HG02981 (cell line): ENCODE measurements at regions not wholly inside any gene's neighbourhood (a gene's known extent, or its start where the extent isn't known, plus 50 kb on each side); places are given as distances from the start of the nearest gene placed in this dataset.

Source experiments
- ATAC-seq: cut with Tn5 transposase; IDR thresholded peaks from one replicate; pipeline ENCODE4 v1.9.1; 2021; ENCODE audit warnings: mild to moderate bottlenecking, moderate library complexity; ENCODE audit not compliant: unreplicated experiment

DNA sequence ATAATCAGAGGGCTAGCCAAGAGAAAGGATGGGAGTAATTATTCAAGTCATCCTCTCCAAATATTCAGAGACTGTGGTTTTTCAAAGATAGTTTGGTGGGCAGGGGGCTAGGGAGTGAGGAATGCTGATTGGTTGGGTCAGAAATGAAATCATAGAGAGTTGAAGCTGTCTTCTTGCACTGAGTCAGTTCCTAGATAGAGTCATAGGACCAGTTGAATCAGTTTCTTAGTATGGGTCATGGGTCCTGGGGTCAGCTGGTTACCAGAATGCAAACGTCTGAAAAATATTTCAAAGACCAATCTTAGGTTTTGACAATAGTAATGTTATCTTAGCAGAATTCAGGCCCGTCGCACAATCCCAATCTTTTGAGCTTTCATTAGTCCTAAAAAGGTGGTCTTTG, 171.4 kb upstream of the SPATS2L start:
- ATAC-seq: no peak

DNA sequence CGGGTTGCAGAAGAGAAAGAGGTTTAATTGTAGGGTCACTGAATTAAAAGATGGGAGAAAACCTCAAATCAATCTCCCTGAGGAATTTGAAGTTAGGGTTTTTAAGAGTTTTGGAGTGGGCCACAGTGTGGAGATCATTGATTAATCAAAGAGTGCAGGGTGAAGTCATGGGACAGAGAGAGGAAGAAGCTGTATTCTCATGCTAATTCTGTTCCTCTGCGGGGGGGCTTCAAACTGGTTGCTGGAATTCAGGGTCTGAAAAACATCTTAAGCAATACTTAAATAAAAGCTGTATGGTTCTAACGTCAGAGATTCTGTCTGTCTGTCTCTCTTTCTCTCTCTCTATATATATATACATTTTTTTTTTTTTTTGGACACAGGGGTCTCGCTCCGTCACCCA, 169.8 kb upstream of the SPATS2L start:
- ATAC-seq: no peak

DNA sequence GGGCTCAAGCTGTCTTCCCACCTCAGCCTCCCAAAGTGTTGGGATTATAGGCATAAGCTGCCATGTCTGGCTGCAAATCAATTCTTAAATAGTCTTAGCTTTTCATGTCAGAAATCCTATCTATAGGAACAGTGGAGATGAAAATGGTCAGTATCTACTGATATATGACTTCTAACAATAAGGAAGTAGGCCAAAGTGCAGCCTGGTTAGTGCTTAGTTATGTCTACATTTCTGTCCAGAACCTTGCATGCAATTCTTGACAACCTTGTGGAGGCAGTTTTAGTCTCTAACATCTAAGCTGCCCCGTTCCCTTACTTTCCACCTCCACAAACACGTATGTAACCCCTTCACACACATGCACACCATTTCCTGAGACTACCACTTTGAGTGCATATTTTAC, 169.2 kb upstream of the SPATS2L start:
- no peak for ATAC-seq

DNA sequence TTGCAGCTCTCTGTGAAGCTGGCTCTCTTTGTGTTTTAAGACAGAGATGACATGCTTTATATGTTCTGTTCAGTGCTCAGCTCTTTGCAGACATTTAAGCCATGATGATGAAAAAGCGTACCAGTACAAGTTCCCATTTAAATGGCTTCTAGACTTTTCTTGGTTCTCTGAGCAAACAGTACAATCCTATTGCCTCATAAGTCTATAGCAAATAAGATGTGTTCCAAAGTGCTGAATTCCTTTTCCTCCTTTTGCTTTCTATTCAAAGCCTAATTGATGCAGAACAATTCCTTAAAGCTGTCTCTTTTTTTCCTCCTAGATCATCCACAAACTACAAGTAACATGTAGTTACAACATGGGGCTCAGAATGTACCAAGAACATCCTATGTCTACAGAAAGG, 168.8 kb upstream of the SPATS2L start:
- no peak for ATAC-seq

DNA sequence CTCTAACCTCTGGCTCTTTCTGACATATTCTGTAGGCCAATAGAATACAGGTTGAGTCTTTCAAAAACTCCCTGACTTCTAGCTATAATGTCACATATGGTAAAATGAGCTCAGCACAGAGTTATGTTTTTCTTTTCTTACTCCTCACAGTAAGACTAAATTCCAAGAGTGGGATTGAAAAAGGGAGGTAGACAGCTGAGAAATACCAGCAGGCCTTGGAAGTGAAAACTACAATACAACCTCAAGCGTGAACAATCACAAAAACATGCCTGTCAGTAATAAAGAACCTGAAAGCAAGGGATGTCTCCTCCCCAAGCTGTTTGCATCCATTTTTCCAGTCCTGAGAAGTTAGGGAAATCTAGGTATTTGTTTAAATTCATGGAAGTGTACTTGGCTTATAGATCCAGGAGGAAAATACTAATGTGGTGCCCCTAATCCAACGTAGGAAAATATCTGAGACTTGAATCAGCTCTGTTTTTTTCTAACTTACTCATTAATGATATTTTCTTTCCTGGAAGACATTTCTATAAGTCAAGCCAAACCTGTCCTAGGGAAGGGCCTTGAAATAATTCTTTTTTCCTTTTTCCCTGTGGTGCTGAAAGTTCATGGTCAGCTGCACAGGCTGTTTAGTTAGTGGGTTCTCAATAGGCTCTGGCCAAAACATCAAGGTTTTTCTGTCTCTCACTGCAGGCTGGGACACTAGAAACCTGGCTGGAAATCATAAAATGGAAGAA, 167.9 kb upstream of the SPATS2L start:
- ATAC-seq: no peak

DNA sequence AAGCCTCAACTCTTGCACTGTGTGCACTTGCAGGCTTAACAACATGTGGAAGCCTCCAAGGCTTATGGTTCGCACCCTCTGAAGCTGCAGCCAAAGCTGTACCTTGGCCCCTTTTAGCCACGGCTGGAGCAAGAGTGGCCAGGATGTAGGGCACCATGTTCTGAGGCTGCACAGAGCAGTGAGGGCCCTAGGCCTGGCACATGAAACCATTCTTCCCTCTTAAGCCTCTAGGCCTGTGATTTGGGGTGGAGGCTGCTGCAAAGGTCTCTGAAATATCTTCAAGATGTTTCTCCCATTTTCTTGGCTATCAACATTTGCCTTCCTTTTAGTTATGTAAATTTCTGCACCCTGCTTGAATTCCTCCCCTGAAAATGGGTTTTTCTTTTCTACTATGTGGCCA, 161.9 kb upstream of the SPATS2L start:
- no peak for ATAC-seq

DNA sequence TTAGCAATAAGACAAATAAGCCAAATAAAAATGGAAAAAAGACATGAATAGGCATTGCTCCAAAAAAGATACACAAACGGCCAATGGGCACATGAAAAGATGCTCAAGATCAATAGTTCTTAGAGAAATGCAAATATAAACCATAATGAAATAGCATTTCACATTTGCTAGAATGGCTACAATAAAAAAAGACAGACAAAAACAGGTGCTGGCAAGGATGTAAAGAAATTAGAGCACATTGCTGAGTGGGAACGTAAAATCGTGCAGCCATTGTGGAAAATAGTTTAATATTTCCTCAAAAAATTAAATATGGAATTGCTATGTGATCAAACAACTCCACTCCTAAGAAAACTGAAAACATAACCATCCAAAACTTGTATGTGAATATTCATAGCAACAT, 160.0 kb upstream of the SPATS2L start:
- no peak for ATAC-seq

DNA sequence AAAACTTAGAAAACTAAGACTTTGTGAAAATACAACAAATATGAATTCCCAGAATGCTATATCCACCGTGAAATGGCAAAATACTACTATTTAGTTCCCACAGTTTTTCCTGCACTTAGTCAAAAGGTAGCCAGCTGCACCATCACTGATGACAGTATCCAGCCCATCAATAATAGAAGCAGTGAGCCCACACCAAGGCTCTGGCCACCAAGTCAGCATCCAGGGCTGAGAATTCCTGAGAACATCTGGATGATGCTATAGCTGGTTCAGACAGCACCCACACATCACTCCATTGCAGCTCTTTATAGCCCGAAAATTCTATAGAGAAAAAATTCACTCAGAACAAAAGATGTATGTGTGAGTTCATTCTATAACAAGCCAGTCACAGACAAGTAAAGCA, 159.1 kb upstream of the SPATS2L start:
- no peak for ATAC-seq

DNA sequence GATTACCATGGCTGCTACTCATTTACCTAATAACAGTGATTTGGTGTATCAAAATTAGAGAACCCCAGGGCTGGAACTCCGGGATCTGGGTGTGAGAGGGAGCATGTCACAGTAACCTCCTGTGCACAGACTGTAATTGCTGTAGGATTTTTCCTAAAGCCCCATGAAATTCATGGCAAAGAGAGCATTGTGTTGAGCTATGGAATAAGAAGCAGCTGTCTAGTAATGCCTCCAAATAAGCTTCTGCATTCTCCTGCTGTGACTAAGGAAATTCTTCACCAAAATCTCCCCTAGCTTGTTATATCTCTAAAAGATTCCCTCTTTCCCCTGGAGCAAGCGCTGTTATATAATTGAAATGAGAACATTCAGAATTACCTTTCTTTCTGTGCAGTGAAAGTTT, 158.1 kb upstream of the SPATS2L start:
- no peak for ATAC-seq

DNA sequence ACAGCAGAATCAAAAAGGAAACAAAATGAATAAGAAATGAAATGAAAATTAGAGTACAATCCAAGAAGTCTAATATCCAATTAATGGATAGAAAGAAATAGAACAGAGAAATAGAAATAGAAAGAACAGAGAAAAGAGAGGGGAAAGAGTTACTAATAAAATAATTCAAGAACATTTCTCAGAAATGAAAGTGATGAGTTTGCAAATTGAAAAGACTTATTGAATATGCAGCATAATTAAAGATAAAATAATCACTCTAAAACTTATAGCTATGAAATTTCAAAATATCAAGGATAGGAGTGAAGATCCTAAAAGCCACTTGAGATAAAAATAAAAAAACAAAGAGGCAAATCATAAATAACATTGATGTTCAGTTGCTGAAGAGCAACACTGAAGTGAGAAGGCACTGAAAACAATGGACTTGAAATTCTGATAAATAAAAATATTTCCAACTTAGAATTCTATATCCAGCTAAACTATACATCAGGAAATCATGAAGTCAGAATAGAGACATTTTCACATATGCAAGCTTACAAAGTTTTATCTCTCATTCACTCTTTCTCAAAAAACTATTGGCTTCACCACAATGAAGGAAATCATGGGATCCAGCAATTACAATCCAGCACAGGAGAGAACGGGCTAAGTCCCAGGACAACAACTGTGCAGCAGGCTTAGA, 155.9 kb upstream of the SPATS2L start:
- ATAC-seq: no peak

DNA sequence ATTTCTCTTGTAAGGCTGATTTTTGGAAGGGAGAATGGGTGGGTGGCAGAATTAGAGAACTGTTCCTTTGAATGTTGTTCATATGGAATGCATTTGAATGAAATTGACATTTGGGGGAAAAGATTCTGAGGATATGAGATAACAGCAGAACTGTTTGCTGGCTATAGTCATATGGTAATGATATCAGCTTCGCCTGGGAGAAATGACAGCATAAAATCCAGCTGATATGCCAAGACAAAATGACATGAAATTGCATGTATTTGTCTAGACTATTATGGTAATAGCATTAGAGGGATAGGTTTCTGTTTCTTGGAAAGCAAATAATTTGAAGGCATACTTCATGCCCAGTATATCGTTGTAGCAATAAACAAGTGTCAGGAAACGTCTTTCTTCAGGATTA, 150.8 kb upstream of the SPATS2L start:
- ATAC-seq: no peak

DNA sequence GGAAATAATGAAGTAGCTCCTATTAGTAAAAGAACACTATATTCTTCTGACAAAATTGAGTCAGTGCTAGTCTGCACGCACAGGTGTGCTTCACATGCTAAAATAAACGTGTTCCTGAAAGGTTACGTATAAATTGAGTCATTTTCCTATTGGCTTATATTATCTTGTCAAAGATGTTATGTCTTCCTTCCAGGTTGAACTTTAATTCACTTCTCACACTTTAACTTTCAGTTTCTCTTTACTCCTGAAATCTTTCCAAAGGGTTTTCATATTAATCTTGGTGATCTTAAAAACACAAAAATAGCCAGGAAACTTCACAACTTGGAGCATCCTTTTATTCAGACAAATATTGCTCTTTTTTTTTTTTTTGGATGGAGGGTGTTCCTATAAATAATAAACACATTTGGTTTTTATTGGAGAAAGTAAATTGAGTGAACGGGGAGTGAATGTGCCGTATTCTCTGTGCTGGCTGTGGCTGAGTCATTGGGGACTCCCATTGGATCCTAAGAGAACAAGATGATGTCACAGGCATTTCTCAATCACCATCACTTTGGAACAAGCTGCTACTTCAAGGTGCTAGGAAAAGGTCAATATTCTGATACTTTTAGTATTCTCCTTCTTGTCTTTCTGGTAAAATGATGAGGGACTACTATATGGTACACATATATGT, 150.2 kb upstream of the SPATS2L start:
- no peak for ATAC-seq

DNA sequence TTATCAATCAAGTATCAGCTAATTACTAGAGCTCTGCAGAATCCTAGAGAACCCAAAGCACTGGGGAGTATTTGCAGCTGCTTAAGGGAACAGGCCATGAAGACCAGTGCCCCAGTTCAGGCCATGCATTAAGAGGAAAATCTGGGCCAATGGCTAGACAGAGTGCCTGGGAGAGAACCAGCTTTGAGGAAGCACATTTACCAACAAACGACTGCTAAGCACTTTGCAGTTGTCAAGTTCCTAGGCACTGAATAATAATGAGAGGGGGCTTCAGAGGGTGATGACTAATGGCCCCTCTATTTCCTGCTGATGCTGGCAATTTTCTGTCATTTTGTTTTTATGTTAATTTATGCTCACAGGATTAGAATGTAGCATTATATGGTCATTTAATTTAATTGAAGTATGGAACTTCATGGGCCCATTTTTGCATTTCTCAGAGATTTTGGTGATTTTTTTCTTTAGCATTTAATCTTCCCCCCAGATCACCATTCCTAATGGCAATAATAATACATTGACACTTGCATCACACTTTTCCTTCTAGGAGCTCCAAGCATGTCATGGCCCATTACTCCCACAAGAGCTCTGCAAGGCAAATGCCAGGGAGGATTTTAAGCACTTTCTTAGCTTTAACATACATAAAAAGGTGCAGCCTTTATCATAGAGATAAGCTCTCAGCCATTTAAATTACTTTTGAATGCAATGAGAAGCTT, 147.7 kb upstream of the SPATS2L start:
- ATAC-seq: no peak

DNA sequence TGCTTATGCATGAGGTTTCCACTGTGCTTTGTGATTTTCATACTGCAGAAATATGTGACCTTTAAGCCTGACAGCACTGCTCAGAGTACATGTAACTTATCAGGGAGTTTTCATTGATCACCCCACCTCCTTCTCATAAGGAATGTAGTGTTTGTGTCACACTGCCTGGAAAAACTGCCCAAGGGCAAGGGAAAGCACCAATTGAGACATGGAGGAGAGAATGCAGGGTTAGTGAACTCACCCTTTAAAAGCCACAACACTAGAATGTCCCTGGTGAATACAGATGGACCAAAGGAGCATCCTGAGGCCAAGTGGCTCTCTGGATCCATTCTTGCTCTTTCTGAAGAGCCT, 147.2 kb upstream of the SPATS2L start:
- ATAC-seq: no peak

DNA sequence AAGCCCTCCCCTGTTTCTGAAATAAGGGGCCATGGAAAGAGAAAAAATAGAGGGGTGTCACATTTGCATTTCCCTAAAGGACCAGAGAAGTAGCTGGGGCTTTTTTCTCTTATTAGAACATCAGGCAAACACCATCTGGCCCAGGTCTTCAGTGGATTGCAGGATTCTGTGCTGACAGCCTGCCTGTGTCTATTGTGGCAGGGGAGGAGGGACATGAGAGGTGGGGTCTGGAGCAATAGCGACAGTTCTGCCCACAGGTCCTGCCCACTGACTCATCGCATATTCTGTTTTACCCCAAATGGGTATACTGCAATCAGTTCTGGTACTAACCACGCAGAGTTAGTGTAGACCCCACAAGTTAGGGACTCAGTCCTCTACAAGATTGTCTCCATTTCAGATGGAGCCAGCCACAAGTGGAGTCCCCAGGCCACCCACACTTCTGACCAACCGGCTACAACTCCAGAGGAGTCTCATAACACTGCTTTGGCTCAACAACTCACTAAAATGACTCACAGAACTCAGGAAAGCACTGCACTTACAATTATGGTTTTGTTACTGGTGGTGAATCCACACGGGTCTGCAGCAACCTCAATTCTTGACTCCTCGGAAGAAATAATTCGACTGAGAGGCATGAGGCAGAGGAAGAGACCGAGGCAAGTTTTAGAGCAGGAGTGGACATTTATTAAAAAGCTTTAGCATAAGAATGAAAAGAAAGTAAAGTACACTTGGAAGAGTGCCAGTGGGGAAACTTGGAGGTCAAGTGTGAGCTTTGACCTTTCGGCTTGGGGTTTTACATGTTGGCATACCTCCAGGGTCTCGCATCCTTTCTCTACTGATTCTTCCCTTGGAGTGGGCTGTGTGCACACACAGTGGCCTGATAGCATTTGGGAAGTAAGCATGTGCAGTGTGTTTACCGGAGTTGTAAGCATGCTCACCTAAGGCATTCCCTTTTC, 146.4 kb upstream of the SPATS2L start:
- ATAC-seq: no peak

DNA sequence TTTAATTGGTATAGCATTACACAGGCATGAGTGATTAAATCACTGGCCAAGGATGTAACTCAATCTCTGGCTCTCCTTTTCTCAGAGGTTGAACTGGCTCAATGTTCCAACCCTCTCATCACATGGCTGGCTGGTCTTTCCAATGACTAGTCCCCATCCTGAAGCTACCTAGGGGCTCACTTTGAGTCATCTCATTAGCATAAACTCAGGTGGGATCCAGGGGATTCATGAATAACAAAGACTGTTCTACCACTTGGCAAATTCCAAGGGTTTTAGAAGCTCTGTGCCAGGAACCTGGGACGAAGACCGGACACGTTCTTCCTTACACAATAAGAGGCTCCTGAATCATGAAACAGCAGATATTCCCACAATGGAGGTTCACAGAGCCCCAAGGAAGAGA, 145.0 kb upstream of the SPATS2L start:
- no peak for ATAC-seq

DNA sequence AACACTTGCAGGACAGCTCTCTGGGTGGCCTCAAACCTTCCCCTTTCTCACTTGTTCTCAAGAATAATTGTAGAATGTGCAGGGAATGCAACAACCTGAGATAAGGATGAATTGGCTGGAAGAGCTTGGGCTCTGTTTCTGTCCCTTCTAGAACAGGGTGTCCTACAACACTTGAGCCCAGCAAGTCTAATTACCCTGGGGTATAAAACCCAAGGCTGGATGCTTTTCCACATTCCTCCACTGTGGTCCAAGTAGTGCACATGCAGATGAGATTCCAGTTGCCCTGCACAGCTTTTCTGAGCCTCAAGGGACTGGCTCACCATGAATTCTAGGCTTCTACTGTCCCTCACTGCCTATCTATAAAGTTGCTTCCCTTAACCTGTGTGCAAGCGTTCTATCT, 140.8 kb upstream of the SPATS2L start:
- no peak for ATAC-seq

DNA sequence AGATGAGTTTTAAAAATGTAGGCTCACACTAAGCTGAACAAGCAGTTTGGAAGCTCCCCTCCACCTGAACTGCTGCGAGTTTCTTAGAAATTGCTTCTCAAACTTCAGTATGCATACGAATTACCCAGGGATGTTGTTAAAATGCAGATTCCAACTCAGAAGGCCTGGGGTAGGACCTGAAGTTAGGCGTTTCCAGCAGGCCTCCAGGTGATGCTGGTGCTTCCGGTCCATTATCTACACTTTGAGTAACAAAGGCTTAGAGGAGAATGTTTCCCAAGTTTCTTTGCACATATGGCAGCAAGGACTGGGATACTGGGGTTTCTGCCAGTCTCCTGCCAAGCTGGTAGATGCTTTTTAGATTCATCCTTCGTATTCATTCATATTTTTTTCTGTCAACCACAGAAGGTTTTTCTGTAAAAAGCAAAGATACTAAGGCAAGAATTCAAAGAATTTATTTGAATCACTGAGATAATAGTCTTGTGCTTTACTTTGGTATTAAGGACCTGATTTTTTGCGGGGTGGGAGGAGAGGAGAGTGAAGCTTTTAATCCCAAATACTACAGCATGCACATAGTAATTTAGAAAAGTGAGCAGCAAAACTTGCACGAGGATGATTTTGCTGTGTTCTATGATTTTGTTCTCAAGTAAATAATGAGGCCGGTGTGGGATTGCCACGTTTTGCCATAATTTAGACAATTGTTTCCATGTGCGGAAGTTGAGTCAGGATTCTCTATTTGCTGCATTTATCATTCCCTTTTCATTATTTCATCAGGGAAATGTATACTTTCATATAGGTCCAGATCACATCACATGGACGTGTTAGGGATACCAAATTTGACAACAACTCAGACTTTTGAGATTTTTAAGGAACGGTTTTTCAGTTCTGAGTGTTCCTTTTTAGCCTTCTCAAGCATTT, 137.6 kb upstream of the SPATS2L start:
- no peak for ATAC-seq

DNA sequence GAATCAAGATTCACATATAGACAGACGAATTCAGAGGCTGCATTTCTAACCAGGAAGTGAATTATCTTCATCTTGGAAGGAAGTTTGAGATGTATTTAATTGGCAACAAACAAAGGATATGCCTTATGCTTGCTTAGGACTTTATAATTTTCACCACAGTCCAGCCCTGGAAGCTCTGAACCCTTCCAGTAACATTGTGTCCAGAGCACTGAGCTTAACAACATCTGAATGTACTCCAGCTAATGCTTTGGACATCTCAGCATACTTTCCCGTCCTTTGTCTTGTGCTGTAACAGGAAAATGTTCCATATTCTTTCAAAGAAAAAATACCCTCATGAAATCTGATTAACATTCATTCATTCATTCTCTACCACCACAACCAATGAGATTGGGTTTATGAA, 136.3 kb upstream of the SPATS2L start:
- ATAC-seq: no peak
